Colonic mucosa (tissue), 4 donors: ENCODE measurements at regions not wholly inside any gene's neighbourhood (a gene's known extent, or its start where the extent isn't known, plus 50 kb on each side); places are given as distances from the start of the nearest gene placed in this dataset.

ENCODE experiments used
- DNase-seq: peaks from one replicate; pipeline ENCODE4 v3.0.0-alpha.2; 2020
- H3K27ac ChIP-seq: fragments of 200-600 bp; one replicate; pipeline ENCODE4 v1.8.0; 2021
- H3K27me3 ChIP-seq: fragments of 200-600 bp; one replicate; pipeline ENCODE4 v1.8.0; 2021
- H3K36me3 ChIP-seq: fragments of 200-600 bp; one replicate; pipeline ENCODE4 v1.8.0; 2021
- H3K4me1 ChIP-seq: fragments of 200-600 bp; one replicate; pipeline ENCODE4 v1.8.0; 2021; ENCODE audit warnings: mild to moderate bottlenecking
- H3K4me3 ChIP-seq: fragments of 200-600 bp; one replicate; pipeline ENCODE4 v1.8.0; 2021
- H3K9ac ChIP-seq, 2 donors: one replicate each; pipeline ENCODE4 v1.7.0; 2013; ENCODE audit warnings: control low read depth in 2 of 2, low read depth in 2 of 2, low read length in 2 of 2
- H3K9me3 ChIP-seq: fragments of 200-600 bp; one replicate; pipeline ENCODE4 v1.8.0; 2021
- CTCF ChIP-seq: fragments of 200-600 bp; IDR thresholded peaks from one replicate; pipeline ENCODE4 v1.8.0; 2022; ENCODE audit warnings: antibody characterized with exemption, mild to moderate bottlenecking
- intact Hi-C: fragments of 100-400 bp; cut with DNase I; formaldehyde crosslinking; loops from one replicate; pipeline ENCODE4 v1.14.1; 2022
- donor health status: healthy.
- donor health status: DM: no; HTN: no; CAD: no.
- donor health status: DM: no; HTN: no; CAD: no.

- H3K4me3 ChIP-seq = no peak overlapping the region
- TF ChIP-seq CTCF = no peak
- no peaks in the 10 kb centered on the region for H3K9me3 ChIP-seq
- H3K9ac ChIP-seq = no peak overlapping the region
- no peak overlapping the region for H3K27ac ChIP-seq
- H3K27me3 ChIP-seq = no peaks in the 10 kb centered on the region
- no peak for DNase-seq
- H3K4me1 ChIP-seq = no peaks in the 10 kb centered on the region
- intact Hi-C loops = no loop called here
- no peaks in the 10 kb centered on the region for H3K36me3 ChIP-seq
Measured at GRCh38 chr10:83233691-83234090, 905.6 kb upstream of the GHITM start.

GRCh38 chr10:83248106-83248631, 891.1 kb upstream of the GHITM start:
- no peaks in the 10 kb centered on the region for H3K27me3 ChIP-seq
- intact Hi-C loops = no loop called here
- no peaks in the 10 kb centered on the region for H3K36me3 ChIP-seq
- DNase-seq = no peak
- no peak overlapping the region for H3K4me3 ChIP-seq
- H3K9ac ChIP-seq = no peak overlapping the region
- no peaks in the 10 kb centered on the region for H3K4me1 ChIP-seq
- H3K27ac ChIP-seq = no peak overlapping the region
- TF ChIP-seq CTCF = no peak
- H3K9me3 ChIP-seq = no peaks in the 10 kb centered on the region

- Histone ChIP-seq H3K27me3 (no peaks in the 10 kb centered on the region), H3K9me3 (no peaks in the 10 kb centered on the region)
- intact Hi-C loops = no loop called here
Measured at GRCh38 chr10:83250396-83250795, 888.9 kb upstream of the GHITM start.

GRCh38 chr10:83252169-83252568, 887.1 kb upstream of the GHITM start:
- Histone ChIP-seq H3K36me3 (no peaks in the 10 kb centered on the region), H3K9me3 (no peaks in the 10 kb centered on the region), H3K9ac (no peak overlapping the region), H3K27me3 (no peaks in the 10 kb centered on the region), H3K27ac (no peak overlapping the region), H3K4me3 (no peak overlapping the region), H3K4me1 (no peaks in the 10 kb centered on the region)
- intact Hi-C loops = no loop called here
- no peak for DNase-seq
- TF ChIP-seq CTCF = no peak

More at GRCh38 chr10:83250396-83250795, 888.9 kb upstream of the GHITM start:
- H3K36me3 ChIP-seq = no peaks in the 10 kb centered on the region
- H3K4me1 ChIP-seq = no peaks in the 10 kb centered on the region
- no peak overlapping the region for H3K9ac ChIP-seq
- DNase-seq = no peak
- H3K27ac ChIP-seq = no peak overlapping the region
- no peak overlapping the region for H3K4me3 ChIP-seq
- no peak for TF ChIP-seq CTCF

GRCh38 chr10:83252596-83252995, 886.7 kb upstream of the GHITM start:
- no peaks in the 10 kb centered on the region for H3K4me1 ChIP-seq
- DNase-seq = no peak
- no peaks in the 10 kb centered on the region for H3K9me3 ChIP-seq
- TF ChIP-seq CTCF = no peak
- H3K27me3 ChIP-seq = no peaks in the 10 kb centered on the region
- intact Hi-C loops = no loop called here
- no peak overlapping the region for H3K27ac ChIP-seq
- no peak overlapping the region for H3K4me3 ChIP-seq
- no peaks in the 10 kb centered on the region for H3K36me3 ChIP-seq
- no peak overlapping the region for H3K9ac ChIP-seq
